Stimulated activated CD4-positive, alpha-beta T cell treated with anti-CD3 and anti-CD28 coated beads, Interleukin-15, amount 100 ng/mL, for 48 hours (primary cell): ENCODE measurements at regions not wholly inside any gene's neighbourhood (a gene's known extent, or its start where the extent isn't known, plus 50 kb on each side); places are given as distances from the start of the nearest gene placed in this dataset.

Experiments
- DNase-seq, 2 donors: peaks; one replicate each; pipeline ENCODE4 v3.0.0-alpha.2; 2020; ENCODE audit warnings: low read depth in 2 of 2

GRCh38 chr10:129101232-129101980 lies 365.6 kb upstream of the MGMT start:
- no peak for DNase-seq

- DNase-seq, result no peak
Observed at GRCh38 chr10:129102906-129103693, 363.9 kb upstream of the MGMT start.

- no peak for DNase-seq
Observed at GRCh38 chr10:129104266-129105045, 362.6 kb upstream of the MGMT start.

- no peak for DNase-seq
Observed at GRCh38 chr10:129105266-129105665, 361.8 kb upstream of the MGMT start.

- DNase-seq, result no peak
Observed at GRCh38 chr10:129106314-129106713, 360.7 kb upstream of the MGMT start.

GRCh38 chr10:129107525-129107924 lies 359.5 kb upstream of the MGMT start:
- no peak for DNase-seq

- DNase-seq, result no peak
Observed at GRCh38 chr10:129108378-129108777, 358.7 kb upstream of the MGMT start.

- DNase-seq, result no peak
Observed at GRCh38 chr10:129108994-129109393, 358.0 kb upstream of the MGMT start.

- DNase-seq, result no peak
Observed at GRCh38 chr10:129110780-129111179, 356.3 kb upstream of the MGMT start.

- DNase-seq, result no peak
Observed at GRCh38 chr10:129111922-129112321, 355.1 kb upstream of the MGMT start.

- no peak for DNase-seq
Observed at GRCh38 chr10:129114588-129114987, 352.5 kb upstream of the MGMT start.

GRCh38 chr10:129116371-129116770 lies 350.7 kb upstream of the MGMT start:
- no peak for DNase-seq

- no peak for DNase-seq
Observed at GRCh38 chr10:129120441-129120840, 346.6 kb upstream of the MGMT start.

- DNase-seq, result no peak
Observed at GRCh38 chr10:129122846-129123245, 344.2 kb upstream of the MGMT start.

- no peak for DNase-seq
Observed at GRCh38 chr10:129123428-129123827, 343.6 kb upstream of the MGMT start.

- no peak for DNase-seq
Observed at GRCh38 chr10:129126982-129127381, 340.1 kb upstream of the MGMT start.

- DNase-seq, result no peak
Observed at GRCh38 chr10:129131457-129132132, 335.4 kb upstream of the MGMT start.

- no peak for DNase-seq
Observed at GRCh38 chr10:129133856-129134255, 333.2 kb upstream of the MGMT start.

GRCh38 chr10:129134371-129134770 lies 332.7 kb upstream of the MGMT start:
- no peak for DNase-seq

- DNase-seq, result no peak
Observed at GRCh38 chr10:129135624-129136023, 331.4 kb upstream of the MGMT start.

- no peak for DNase-seq
Observed at GRCh38 chr10:129136074-129136473, 331.0 kb upstream of the MGMT start.

- DNase-seq, result no peak
Observed at GRCh38 chr10:129136951-129137350, 330.1 kb upstream of the MGMT start.
